ENCODE measurements at regions not wholly inside any gene's neighbourhood (a gene's known extent, or its start where the extent isn't known, plus 50 kb on each side); places are given as distances from the start of the nearest gene placed in this dataset.

DNA sequence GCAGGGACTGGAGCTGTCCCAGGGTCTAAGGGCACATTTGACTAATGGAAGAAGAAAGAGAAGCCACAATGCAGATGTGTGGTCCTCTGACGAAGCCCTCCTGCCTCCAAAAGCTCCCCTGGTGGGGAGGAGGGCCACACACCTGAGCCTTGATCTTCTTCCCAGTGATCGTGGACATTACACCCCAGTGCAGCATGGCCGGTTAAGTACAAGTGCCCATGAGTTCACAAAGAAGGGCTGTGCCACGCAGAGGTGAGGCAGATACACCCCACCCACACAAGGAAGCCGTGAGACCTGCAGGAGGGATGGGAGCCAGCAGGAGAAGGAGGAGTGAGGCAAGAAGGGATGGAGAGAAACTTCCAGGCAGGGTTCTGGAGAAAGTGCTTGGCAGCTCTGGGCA lies 199.0 kb upstream of the MVB12B start:
- no peak for DNase-seq

- no peak for DNase-seq
These were observed 198.0 kb upstream of the MVB12B start for GRCh38 chr9:126128494-126129142.

- DNase-seq, result no peak
These were observed 195.3 kb upstream of the MVB12B start for GRCh38 chr9:126131066-126132010.

DNA sequence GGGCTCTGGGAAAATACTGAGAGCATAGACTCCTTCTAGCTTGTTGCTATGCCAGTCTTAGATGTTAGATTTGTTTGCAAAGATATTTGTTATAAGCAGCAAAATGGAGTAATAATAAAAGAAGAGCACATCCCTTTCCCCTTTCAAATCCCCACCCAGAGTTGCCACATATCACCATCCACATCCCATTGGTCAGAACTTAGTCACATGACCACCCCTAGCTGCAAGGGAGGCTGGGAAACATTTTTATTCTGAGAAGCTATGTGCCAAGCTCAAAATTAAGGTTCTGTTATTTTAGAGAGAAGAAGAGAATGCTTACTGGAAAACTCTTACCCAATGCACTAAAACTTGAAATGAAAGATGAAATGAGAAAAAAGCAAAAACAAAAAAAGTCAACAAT lies 193.9 kb upstream of the MVB12B start:
- no peak for DNase-seq

DNA sequence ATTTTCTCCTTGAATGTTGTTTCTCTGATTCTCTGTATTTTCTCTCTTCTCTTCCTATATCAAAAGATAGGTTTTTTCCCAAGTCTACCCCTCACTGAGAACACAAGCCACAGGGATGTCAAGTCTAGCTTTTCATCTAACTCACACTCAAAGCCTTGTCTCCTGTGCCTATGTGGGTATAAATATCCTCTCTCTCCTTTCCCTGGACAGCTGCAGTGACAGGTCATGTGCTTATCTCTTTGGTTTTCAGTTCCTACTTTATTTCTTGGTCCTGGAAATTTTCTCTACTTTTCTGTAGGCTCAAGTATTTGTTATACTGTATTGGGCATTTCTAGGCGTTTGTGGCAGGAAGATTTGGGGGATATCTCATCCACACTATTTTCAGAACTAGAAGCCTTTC lies 182.4 kb upstream of the MVB12B start:
- no peak for DNase-seq

DNA sequence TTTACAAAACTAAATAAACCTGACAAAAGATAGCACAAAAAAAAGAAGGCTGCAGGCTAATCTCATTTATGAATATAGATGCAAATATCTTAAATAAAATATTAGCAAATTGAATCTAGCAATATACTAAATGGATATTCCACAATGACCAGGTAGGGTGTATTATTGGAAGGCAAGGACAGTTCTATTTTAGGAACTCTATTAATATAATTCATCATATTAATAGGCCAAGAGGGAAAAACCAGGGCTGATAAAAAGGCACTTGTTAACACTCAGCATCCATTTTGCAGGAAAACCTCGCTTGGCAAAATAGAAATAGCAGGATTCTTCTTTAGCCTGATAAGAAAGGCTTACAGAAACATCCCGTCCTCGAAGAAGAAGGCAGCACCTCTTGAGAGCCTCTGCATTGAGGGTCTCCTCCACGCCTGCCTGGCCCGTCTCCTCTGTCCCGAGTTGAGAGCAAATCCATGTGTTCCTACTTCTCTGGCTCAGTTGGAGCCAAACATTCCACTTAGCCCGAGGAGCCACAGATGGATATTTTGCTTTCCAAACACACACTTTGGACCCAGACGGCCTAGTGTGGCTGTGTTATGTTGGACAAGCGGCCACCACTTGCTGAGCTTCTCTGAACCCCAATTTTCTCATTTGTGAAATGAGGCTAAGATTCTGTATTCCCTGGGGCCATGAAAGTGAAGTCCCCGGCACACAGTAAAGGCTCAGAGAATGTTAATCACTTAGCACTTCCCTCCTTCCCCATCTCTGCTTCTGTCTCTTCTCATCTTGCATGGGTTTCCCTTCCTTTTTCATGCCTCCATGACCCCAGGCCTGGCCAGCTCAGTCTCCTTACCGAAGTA lies 181.8 kb upstream of the MVB12B start:
- no peak for DNase-seq

GRCh38 chr9:126145887-126146253 lies 180.8 kb upstream of the MVB12B start:
- DNase-seq, result no peak

DNA sequence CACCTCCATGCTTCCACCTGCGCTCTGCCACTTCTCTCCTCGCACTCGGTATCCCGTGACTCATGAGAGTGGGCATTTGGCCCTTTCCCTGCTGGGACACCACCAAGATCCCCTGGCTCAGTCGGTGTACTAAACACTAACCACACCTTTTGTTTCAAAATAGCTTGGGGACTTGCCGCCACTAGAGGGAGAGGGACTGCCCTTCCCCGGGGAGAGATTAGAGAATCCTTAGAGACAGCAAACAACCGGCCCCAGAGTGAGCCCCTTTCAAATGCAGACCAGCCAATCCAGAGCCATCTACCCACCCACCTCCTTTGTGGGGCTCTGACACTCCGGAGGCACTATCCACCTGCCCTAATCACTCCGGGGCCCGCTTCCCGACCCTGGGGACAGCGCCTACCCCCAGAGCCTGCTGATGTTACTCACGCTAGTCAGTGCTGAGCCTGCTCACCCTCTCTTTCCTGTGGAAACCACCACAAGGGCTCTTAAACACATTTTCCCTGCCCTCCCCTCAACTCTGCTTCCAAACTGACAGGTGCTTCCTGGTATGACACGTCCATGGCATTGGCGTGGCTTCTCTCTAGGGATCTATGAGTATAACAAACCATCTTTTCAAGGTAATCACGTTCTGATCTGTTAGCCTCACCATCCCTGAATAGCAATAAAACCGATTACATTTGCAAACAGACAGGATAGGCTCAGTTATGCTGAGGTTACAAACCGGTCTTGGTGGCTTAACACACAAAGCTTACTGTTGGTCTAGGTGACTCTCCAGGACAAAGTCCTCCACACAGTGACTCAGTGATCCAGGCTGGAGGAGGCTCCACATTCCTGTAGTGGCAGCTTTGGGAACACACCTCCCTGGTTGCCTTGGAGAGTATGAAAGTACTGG lies 180.1 kb upstream of the MVB12B start:
- no peak for DNase-seq

DNA sequence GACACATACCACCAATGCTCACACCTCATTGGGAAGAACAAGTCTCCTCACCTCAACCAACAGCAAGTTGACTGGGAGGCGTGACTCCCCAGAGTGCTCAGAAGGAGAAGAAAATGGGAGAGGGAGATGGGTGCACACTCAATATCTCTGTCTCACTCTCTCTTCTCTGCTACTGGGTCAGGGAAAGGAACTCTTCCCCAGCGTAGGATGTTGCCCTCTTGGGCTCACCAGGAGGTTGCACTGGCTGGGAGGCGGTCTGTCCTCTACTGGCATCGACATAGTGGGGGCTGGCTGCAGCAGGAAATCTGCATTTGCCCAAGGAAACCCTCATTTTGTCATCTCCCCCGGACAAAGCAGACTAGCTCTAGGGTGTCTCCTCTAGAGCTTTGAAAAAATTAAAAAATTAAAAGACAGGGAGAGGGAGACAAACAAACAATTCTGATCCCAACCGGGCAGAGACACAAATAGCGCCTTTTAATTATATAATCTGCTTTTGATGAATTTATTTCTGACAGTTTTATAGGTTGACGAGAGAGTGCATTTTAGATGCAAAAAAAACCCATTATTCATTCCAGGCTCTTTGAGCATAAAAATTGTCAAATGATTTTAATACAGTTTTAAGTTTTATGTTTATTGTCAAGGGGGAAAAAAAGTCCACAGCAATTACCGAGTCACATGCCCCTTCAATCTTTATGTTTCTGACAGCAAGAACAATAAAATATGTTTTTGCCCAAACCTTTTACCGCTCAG lies 179.3 kb upstream of the MVB12B start:
- no peak for DNase-seq

DNA sequence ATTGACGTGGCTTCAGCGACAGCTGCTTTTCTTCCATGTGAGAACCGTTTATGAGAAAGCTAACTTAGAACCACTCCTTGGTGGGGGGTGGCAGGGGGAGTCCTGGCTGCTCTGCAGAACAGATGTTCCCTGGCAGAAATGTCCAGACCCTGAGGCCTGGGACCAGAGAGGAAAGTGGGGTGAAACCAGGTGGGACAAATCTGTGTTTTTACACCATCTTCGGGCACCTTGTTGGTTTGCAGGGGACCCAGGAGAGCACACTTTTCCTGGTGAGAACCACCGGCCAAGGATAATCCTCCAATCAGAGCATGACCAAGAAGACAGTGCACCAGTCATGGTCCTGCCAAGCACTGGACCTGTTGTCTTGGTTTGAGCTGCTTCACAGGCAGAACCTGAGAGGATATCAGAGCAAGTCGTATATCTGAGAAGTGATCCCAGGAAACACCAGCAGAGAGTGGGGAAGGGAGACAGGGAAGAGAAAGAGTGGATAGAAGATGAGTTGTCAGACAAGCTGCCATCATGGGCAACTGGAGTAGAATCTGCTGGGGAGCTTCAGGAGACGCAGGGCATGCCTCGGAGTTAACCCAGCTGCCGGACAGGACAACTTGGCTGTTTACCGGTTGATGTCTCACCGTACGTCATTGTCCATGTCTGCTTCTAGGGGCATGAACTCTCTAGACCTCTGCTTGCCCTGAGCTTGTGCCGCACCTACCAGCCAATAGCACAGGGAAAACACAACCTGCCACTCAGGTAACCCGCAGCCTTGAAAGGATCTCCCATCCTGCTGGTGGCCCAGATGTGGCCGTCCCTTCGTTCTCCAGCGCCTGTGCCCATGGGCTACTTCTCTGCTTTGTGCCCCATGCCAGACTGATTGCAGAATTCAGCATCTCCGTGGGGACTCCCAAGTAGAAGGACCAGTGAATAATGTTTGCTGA lies 178.4 kb upstream of the MVB12B start:
- DNase-seq, result no peak

DNA sequence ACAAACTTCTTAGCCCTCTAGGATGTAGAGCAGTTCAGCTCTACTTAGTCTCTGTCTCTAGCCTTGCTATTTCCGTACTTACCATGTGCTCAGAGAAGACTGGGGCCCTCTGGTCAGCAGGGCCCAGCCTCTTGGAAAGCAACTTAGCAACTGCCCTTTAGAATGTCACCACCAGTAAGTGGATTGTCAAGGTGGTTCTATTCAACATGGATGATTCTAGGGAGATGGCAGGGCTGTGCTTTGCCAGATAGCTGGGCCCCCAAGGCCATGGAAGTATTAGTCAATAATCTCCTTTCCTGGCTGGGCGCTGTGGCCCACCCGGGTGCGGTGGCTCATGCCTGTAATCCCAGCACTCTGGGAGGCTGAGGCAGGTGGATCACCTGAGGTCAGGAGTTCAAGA lies 177.6 kb upstream of the MVB12B start:
- no peak for DNase-seq

DNA sequence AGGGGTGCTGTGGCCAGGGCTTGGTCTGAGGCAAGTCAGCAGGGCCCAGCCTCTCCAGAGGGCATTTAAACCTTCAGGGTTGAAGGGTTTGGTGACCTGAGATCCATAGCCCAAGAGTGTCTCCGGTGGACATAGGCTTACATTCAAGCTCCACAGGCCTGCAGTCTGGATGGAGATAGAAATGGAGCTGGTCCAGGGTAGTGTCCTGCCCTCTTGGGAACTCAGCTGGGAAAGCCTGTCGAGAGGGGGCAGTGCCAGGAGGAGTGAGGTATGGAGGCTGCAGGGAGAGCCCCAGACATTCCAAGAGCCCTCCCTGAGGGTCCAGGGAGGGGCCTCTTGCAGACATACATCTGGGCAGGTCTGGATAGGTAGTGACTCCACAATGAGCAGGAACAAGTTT lies 177.0 kb upstream of the MVB12B start:
- no peak for DNase-seq

DNA sequence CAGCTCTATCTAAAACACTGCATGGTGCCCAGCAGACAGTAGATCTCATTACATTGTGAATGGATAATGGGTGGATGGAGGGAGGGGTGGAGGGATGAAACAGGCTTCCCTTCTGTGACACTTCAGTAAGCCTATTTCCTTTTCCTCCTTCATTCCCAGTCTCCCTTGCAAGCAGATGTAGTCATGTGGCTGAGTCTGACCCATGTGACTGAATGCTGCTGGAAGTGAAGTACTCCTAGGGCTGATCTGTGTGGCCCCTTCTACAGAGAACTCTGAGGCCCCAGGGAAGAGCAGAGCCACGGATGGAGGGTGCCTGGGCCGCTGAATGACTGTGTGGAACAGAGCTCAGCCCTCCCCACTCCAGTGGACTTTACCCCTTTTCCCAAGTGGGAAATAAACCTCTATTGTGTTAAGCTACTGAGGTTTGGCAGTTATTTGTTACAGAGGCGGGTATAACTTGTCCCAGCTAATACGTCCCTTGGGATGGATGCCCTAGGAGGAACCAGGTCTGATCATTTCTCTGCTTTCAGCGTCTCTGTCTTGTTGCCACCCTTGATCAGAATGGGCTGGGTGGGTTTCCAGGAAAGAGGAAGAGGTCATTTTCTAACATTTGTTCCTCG lies 176.1 kb upstream of the MVB12B start:
- DNase-seq, result no peak

DNA sequence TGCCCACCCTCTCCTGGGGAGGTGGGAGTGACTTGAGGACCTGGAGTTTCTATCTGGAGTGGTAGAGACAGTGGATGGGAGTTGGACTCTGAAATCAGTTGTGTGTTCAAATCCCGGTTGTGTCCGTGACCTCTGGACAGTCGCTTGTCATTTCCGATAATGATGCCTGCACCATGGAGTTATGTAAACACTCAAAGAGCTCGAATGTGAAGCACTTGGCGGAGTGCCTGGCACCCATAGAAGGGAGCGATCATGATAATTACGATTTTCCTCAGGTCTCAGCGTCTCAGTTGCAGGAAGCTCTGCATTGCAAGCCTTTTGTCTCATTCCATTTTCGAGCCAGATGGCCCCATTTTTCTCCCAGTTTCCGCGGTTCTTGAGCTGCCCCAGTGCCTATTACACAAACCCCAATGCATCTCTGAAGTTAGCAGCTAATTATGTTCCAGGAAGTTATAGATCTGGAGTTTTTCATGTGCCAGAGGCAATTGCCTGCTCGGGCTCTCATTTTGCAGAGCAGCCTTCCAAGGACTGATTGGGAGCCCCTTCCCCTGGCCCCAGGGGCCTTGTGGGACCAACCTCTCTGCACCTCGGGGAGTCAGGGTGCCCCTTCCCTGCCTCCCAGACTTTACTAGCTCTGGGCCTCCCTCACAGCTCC lies 175.5 kb upstream of the MVB12B start:
- DNase-seq, result no peak

GRCh38 chr9:126151686-126152134 lies 174.9 kb upstream of the MVB12B start:
- DNase-seq, result no peak

GRCh38 chr9:126152622-126153362 lies 173.8 kb upstream of the MVB12B start:
- no peak for DNase-seq

DNA sequence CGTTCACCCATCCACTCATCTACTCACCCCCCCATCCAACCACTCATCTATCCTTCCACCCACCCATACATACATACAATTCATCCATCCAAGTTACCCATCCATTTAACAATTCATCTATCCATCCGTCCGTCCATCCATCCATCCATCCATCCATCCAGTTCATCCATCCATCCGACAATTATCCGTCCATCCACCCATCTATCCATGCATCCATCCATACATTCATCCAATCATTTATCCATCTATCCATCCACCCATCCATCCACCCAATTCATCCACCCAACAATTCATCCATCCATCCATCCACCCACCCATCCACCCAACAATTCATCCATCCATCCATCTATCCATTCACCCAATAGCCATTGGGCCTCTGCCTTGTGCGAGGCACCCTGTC lies 173.2 kb upstream of the MVB12B start:
- DNase-seq, result no peak

- no peak for DNase-seq
These were observed 172.3 kb upstream of the MVB12B start for GRCh38 chr9:126154182-126154827.
